Smooth muscle cell of the brain vasculature (primary cell): ENCODE measurements at regions not wholly inside any gene's neighbourhood (a gene's known extent, or its start where the extent isn't known, plus 50 kb on each side); places are given as distances from the start of the nearest gene placed in this dataset.

Experiments
- DNase-seq: peaks from one replicate; pipeline ENCODE4 v3.0.0-alpha.2; 2012; ENCODE audit warnings: low read depth, low spot score

DNA sequence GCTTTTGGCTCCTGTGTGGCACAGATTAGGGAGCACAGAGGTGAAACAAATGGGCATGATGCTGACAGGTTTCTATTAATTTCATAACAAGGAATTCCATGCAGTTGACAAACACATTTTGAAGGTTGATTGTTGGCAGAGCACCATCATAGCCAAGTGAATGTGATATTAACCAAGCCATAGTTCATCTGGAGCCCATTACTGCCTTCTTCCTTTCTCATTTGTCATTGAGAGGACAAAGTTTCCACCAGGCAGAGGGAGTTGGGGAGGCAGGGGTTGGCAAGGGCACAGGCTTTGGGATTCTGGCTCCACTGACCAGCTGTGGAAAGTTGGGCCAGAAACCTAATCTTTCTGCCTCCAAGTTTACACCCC, 325.2 kb downstream of the MFSD1 start:
- DNase-seq: no peak

DNA sequence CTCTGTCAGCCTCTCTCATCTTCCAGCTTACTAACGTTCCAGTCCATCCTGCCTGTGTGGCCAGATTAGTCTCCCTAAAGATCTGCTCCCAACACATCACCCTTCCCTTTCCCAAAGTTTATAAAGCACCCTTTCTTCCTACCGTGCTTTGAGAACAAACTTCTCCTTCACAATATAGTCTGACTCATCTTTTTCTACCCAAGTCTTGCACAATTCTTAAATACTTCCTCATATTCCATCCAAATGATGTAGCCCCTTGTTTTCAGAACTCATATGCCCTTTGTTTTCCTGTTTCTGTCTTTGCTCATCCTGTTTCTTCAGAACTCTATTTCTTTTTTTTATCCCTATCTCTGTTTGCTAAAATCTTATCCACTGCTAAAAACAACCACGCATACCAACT, 326.8 kb downstream of the MFSD1 start:
- DNase-seq: no peak

DNA sequence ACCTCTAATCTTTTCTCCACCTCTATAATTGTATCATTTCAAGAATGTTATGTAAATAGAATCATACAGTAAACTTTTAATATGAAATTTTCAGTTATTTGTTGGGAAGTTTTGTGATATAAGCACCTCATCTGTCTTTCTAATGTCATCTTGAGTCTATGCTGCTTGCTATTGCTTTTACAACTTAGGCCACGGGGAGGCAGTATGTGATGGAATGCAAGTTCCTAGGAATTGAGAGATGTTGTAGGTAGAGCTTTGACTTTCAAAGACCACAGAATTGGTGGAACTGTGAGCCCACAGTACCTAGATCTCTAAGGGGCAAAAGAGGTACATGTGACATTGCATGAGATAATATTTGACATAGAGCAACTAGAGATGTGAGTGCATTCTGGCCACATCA, 328.3 kb downstream of the MFSD1 start:
- no peak for DNase-seq

DNA sequence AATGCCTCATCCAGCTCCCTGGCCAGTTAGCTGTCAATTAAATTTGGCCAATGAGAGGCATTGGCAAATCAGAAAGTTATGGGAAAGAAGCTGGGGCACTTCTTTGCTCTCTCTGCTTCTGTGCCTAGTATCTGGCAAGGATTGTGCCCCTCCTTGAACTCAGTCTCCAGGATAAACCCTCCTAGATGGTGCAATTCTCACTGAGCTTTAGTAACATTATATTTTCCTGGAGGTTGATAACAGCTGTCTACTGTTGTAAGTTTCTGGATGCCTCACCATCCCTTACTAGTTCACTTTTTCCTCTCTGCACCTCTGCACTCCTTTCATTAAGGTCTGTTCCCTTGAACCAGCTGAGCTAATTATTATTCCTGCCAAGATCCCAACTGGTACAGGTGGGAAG, 329.5 kb downstream of the MFSD1 start:
- no peak for DNase-seq

DNA sequence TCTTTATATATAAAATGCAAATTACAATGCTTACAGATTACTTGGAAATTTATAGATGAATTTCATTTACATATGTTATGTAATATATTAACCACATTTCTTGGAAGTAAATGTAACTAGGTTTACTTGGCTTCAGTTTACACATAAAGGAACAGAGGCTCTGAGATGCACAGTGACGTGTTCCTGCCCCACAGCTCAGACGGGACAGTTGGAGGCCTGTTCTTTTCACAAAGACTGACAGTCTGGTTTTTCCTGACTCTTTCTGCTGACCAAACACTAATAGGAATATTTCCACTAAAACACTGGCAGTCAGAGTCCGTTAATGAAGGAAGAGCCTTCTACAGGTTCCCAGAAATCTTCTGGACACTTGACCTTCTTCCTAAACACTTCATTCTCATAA, 336.1 kb downstream of the MFSD1 start:
- no peak for DNase-seq

DNA sequence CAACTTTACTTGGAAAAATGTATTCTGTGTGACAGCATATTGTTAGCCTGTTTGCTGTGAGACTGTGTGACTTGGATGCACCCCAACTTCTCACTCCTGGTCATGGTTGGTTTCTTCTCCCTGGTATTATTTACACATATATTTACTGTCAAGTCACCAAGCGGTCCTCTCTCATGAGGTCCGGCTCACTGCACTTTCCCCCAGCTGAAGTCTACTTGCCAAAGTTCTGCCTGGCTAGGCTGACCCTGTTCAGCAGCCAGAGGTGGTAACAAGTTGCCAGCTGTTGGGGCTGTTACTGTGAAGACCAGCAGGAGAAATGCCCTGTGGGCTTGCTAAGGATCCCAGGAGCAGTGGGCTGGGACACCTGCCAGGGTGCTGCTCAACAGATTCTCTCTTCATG, 337.5 kb downstream of the MFSD1 start:
- no peak for DNase-seq

DNA sequence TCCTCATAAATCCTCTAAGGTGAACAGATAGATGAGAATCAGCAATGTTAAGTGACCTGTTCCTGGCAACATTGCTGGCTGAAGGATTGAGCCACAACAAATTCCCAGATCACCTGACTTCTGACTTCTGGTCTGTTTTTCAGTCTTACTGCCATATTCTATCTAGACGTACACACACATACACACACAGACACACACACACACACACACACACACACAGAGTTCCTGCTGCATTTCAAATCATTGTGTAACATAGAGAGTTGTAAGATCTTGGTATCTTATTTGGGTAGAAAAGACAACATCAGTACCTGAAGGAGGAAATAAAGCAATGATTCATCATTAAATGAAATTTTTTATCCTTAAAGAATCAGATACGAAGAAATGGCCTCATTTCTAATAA, 342.6 kb downstream of the MFSD1 start:
- DNase-seq: no peak

DNA sequence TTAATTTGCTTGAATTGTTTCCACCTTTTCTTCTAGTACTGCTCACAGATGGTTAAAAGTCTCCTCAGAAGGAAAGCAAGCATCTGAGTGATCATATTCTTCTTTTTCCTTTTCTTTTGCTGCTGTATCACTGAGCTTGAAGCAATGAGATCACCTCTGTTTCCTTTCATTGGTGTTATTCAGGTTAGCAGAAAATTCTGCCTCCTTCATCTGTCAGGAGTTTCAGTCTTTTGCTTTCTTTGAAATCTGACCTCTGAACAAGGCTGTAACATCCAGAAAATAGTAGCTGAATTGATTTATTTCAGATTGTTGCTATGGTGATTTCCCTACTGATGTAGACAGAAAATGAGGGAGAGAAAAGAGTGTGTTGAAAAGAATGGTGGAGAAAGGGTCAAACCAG, 343.0 kb downstream of the MFSD1 start:
- DNase-seq: no peak

DNA sequence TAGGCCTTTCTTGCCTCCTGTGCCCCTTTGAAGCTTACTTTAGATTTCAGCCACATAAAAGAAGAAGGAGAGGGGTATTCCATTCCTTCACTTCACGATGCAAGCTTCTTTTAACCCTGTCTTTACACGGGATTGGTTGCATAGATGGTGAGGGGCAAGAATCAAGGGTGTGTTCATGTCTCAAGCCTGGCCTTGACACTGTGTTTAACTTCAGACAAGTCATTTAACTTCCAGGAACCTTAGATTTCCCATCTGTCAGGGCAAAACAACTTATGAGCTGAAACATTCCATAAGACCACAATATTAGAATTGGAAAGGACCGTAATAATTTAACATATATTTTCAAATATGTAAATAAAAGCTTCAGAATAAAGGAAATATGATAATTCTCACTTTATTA, 344.5 kb downstream of the MFSD1 start:
- DNase-seq: no peak

DNA sequence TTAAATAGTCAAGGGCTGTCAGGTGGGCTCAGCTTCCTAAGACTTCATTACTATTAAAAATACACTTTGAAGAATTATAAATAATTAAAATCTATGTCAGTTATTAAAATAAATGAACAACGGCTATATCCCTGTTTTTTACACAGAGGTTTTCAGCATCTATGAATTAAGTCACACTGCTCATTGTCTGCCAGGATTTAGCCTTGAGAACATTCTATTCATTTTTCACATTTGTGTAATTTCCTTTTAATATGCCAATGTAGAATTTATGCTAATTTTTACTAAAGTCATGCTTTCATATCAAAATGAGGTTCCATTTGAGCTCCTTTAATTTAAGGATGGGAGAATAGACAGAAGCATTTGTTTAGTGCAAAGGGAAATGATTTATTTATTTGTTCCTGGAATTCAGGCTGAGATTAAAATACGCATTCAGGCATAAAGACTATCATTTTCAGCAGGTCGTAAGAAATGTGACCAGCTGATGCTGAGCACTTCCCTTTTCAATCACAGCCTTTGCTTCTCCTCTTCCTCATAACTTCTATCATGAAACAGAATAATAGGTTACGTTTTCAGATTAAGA, 345.1 kb downstream of the MFSD1 start:
- DNase-seq: no peak

DNA sequence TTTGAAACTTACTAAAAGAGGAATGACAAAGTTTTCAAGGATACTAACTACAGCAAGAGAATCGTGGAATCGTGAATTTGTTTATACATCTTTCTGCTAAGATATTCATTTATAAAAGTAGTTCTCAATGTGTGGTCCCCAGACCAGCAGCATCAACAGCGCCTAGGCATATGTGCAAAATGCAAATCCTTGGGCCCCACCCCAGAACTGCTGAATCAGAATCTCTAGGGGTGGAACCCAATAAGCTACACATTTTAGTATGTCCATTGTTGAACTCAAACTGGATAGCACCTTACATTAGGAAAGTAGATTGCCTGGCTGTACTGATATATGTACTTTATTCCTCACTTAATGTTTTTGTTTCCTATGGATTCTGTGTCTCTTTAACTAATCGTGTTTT, 346.0 kb downstream of the MFSD1 start:
- no peak for DNase-seq

DNA sequence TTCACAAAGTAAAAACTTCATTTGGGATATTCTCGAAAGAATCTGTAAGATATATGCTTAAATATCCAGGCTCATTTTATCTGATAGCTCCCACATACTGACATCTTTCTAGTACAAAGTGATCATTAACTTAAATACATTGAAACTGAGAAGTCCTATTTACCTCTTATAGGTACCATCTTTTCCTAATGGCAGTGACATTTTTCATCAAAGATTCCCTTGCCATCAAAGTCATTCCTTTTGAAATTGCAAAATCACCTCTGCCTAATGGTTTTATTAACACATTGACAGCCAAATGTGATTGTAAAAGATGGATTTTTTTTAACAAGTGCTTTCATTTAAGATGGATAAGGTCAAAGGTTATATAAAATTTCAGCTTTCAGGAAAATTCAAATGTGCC, 346.6 kb downstream of the MFSD1 start:
- DNase-seq: no peak

DNA sequence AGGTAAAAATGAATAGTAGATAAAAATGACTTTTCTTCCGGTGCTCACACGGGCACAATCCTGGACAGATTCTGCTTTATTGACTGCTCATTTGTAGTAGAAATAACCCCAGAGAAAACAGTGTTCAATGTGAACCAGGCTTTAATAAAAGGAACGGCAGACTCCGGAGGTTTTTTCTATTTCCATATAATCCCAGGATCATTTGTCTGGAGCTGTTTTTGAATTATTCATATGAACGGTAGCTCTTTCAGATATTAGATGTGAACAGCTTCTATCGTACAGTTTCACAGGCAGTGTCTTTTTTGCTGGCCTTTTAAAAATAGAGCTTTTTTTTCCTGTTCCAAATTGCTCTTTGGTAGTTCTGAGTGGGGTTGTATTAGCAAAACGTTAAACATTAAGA, 347.3 kb downstream of the MFSD1 start:
- DNase-seq: no peak

DNA sequence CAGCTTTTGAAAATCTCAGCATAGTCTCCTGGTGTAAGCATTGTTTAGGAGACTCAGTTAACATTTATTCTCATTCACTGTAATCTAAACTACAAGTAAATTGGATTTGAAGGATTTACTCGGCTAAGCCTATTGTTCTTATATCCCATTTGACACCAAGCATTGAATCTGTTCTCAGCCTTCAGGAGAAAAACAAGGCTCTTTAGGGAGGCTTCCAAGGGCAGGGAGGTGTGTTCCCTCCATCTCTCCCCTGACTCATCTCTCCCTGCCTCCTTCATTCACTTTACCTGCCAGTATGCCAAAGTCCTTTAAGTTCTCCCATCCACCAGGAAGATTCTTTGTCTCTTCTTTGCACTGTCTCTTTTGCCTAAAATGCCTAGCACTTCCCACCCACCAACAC, 347.8 kb downstream of the MFSD1 start:
- DNase-seq: no peak

DNA sequence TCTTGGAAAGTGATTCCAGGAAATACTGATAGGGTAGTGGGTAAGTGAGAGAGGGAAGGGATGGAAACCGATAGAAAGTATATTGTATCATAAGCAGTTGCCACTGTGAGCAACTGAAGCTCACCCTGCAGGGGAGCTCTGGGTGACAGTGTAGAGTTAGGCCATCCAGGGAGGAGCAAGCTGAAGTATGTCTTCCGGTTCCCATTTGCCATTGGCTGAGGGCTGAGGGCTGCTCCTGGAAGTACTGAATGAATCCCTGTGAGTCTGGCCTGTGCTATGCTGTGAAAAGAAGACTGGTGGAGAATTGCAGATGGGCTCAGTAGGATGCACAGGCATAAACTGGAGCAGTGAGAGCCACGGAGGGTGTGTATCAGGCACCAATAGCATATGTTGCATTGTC, 348.3 kb downstream of the MFSD1 start:
- no peak for DNase-seq

DNA sequence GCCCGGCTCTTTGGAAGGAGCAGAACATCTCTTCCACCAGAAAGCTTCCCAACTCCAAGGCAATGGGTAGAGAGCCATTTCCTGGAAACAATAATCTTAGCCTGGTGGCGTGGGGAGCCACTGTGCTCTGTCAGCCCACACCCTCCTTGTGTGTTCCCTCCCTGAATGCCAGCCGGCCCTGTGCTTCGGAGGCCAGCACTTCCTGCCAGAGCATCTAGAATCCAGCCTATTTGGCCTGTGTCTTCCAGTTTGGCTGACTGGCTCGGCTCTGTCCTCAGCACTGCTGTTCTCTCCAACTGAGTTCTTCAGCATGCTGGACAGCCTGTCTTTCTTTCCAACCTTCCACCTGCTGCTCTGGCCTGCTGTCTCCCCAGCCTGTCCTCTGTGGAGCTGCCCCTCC, 349.3 kb downstream of the MFSD1 start:
- no peak for DNase-seq

DNA sequence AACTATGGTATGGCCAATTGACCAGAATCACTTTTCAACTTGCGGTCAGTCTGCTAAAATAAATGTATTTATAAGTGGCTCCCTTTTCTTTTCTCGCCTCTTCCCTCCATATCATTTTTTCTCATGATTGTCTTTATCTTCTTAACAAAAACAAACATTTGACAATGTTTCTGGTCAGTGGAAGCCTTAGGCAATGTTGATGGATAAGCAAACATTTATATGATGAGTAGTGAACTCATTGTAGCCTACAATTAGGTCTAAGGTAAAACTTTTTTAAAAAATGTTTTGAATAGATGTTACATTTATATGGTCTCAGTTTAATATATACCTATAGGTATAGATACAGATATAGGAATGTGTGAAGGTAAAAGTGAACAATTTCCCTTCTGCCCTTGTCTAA, 355.4 kb downstream of the MFSD1 start:
- no peak for DNase-seq

DNA sequence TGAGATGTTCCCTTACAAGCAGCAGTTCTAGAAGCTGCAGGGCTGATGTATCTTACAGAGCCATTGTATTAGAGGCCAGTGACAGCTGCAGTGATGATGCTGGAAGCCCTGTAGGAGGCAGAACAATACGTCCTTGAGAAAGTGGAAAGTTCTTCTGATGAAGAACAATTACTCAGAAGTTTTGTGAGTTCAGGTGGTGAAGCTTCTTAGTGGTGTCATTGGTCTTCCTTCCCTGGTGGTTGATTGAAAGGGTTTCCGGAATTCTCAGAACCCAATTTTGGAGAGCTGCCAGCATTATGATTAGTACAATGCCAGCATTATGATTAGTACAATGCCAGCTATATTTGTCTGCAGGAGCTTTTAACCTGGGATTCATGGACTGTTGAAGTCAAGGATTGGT, 356.4 kb downstream of the MFSD1 start:
- no peak for DNase-seq

DNA sequence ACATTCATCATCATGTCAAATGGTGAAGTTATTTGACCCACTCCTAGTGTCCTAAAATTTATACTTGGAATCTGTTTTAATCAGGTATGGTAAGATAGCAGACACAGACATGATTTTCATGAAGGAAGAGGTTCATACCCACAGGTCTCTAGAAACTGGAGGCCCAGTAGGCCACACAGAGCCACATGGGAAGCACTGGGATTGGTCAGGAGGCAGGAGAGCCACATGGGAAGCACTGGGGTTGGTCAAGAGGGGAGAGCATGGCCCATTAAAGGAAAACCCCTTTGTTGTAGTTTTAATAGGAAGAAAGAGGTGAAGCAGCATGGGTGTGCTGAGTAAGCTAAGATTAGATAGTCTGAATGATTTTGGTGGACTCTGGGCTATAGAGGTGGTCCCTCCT, 356.9 kb downstream of the MFSD1 start:
- no peak for DNase-seq

DNA sequence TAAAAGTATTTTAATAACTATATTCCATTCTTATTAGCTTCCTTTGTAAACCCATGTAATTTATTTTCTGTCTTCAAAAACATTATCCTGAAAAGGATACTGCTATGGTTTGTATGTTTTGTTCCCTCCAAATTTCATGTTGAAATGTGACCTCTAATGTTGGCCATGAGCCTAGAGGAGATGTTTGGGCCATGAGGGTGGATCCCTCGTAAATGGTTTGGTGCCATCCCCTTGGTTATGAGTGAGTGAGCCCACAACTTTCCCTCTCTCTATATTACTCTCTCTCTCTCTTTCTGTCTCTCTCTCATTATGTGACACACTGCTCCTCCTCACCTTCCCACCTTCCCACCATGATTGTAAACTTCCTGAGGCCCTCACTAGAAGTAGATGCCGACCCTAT, 357.7 kb downstream of the MFSD1 start:
- no peak for DNase-seq

DNA sequence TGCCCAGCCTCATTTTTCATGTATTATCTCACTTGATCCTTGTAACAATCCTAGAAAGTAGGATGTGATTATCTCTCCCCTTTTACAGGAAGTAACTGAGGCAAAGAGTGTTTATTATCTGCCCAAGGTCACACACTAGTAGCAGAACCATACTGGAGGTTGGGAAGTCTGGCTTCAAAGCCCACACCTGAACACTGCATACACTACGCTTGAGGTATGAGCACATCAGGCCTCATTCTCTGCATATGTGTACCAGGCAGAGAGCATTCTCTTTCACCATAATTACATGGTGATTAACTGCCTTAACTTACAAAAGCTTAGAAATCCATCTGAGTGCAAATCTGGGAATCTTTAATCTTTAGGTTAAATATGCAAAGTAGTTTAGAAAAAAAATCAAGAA, 361.8 kb downstream of the MFSD1 start:
- DNase-seq: no peak

DNA sequence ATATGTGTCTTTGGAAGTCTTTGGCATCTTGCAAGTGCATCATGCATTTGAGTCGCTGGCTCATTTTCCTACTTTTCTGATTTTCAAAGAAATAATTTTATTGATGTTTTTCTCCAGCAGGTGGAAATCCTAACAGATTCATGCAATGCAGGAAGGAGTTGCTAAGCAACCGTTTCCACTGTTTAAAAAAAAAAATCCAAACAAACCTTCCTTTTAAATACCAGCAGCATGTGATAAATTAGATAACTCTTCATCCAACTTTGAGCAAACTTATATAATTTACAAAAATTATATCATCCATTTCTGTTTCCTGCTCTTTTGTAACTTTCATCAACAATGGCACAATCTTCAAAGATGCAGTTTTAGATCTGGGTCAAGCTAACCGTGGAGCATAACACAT, 364.1 kb downstream of the MFSD1 start:
- DNase-seq: no peak

DNA sequence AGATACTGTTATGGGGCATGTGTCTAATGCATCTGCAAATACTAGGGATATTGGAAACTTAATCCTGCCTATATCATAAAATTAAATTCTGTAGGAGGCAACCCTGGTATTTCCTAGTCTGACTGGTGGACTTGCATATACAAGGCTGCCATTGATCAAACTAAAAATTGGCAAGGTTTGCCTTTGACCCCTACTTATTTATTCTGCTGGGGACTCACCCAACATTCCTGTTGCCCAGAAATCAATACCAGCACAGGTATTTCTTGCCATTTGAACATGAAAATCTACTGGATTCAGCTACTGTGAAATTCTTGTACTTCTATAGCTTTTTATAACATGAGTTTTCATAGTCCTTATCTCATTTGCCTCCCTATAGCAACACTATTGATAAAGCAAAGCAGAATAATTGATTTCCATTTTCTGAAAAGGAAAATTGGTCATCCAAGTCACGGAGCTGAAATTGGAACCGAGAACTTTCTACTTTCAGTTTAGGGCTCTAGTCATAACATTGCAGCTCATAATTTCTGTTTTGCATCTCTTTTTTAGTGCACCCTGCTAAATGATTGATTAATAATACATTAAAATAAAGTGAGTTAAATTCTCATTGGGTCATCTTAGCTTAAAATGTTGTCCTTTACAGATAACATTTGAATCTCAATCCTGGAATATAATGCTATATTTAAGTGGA, 365.2 kb downstream of the MFSD1 start:
- DNase-seq: no peak

DNA sequence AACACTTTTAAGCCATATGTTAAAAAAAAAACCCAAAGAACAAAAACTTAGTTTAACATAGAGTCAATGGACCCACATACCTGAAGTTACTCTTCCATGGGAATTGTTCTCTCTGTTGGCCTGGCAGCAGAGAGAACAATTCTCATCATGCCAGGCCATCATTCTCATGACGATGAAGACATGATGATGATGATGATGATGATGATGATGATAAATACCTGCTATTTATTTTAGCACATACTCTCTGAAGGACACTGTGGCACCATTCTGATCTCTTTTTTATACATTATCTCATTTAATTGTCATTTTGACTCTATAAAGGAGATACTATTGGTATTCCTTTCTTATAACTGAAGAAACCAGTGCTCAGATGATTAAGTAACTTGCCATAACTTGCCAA, 366.9 kb downstream of the MFSD1 start:
- DNase-seq: no peak
